ENCODE measurements at regions not wholly inside any gene's neighbourhood (a gene's known extent, or its start where the extent isn't known, plus 50 kb on each side); places are given as distances from the start of the nearest gene placed in this dataset.

DNA sequence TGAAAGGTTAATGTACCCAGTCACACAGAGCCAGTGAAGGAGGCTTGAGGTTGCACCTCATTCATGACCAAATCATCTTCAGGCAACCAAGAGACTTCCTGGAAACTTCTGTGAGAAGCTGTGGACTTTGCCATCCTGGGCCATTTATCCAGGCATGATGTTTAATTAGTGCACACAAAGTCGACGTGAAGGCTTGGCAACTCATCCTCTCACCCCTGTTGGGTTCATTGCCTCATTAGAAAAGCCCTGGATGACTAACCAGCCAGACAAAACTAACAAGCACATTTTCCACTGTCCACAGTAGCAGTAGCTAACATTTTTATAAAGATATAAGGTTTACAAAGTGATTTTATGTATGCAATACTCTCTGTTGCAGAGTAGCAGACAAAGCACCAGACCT lies 65.7 kb upstream of the ZNF462 start:
- no peak for TF ChIP-seq POLR2A (IDR thresholded peaks at IDR 0.05)
- TF ChIP-seq, protein P1, sequence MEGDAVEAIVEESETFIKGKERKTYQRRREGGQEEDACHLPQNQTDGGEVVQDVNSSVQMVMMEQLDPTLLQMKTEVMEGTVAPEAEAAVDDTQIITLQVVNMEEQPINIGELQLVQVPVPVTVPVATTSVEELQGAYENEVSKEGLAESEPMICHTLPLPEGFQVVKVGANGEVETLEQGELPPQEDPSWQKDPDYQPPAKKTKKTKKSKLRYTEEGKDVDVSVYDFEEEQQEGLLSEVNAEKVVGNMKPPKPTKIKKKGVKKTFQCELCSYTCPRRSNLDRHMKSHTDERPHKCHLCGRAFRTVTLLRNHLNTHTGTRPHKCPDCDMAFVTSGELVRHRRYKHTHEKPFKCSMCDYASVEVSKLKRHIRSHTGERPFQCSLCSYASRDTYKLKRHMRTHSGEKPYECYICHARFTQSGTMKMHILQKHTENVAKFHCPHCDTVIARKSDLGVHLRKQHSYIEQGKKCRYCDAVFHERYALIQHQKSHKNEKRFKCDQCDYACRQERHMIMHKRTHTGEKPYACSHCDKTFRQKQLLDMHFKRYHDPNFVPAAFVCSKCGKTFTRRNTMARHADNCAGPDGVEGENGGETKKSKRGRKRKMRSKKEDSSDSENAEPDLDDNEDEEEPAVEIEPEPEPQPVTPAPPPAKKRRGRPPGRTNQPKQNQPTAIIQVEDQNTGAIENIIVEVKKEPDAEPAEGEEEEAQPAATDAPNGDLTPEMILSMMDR (IDR thresholded peaks at IDR 0.05), result no peak
